ENCODE measurements at regions not wholly inside any gene's neighbourhood (a gene's known extent, or its start where the extent isn't known, plus 50 kb on each side); places are given as distances from the start of the nearest gene placed in this dataset.
"Not testable (repeated sequence)": the region's sequence is repeated elsewhere in the genome, so short reads cannot be mapped to it uniquely, and the experiment has no call there.

DNA sequence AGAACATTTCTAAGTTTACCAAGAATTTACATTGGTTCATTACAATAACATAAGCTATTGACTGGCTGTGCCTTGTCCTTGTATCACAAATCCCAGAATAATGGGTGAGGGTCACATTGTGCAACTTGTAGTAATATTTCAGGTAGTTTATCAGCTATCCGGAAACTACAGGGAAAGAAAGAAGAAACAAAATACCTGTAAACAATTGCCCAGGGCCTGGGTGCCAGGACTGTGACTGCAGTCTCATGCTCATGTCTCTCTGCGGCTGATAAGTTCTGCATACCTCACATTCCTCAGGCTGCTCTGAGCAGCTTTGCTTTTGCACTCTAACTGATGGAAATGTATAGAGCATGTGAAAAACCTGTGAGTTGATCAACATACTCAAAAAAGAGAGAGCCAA lies 131.8 kb upstream of the TRIM24 start:
- Histone ChIP-seq H3K79me2 (ENCODE audit: insufficient read depth, low read length) (no peaks in the 10 kb centered on the region), H3K27ac (ENCODE audit: low read depth, low read length) (no peak overlapping the region), H3K4me3 (replicated peaks in 1 of 2; ENCODE audit: low read depth in 1 of 2, low read length in 2 of 2) (no peak overlapping the region), H3K36me3 (ENCODE audit: control insufficient read depth in 1 of 2, insufficient read depth in 2 of 2, low read length in 2 of 2) (no peaks in the 10 kb centered on the region), H3K9me3 (ENCODE audit: control insufficient read depth in 1 of 2, insufficient read depth in 1 of 2, low read depth in 1 of 2, low read length in 2 of 2) (no peaks in the 10 kb centered on the region; a peak in 1 of 4 replicates), H3K4me2 (ENCODE audit: low read length) (no peak overlapping the region), H2AFZ (ENCODE audit: low read depth, low read length, poor library complexity, severe bottlenecking) (no peak overlapping the region), H4K20me1 (ENCODE audit: insufficient read depth) (no peaks in the 10 kb centered on the region), H3K9me2 (ENCODE audit: insufficient read depth) (no peaks in the 10 kb centered on the region), H3K4me1 (ENCODE audit: control insufficient read depth in 1 of 2, insufficient read depth in 2 of 2, low read length in 2 of 2) (no peaks in the 10 kb centered on the region), H3K27me3 (ENCODE audit: insufficient read depth, low read length) (no peaks in the 10 kb centered on the region), H3K9ac (ENCODE audit: low read length) (no peak overlapping the region)
- ChIA-PET POLR2A (no interaction called here), CTCF (no interaction called here), RAD21 (ENCODE audit: low non-redundant PET in 1 of 2, low total read pairs in 2 of 2, uncharacterized antibody in 2 of 2, unreplicated experiment in 2 of 2) (no interaction called here)
- intact Hi-C loops (cut with micrococcal nuclease), result no loop called here
- no TSS peak for BruUV-seq (replicated peaks)
- DNase-seq (ENCODE audit: low read depth, low spot score) (no peak), ATAC-seq (no peak)
- TF ChIP-seq, protein P1, sequence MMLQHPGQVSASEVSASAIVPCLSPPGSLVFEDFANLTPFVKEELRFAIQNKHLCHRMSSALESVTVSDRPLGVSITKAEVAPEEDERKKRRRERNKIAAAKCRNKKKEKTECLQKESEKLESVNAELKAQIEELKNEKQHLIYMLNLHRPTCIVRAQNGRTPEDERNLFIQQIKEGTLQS (IDR thresholded peaks at IDR 0.05), result no peak
- no peak for TF ChIP-seq CEBPB (IDR thresholded peaks at IDR 0.05; ENCODE audit: low read depth)

DNA sequence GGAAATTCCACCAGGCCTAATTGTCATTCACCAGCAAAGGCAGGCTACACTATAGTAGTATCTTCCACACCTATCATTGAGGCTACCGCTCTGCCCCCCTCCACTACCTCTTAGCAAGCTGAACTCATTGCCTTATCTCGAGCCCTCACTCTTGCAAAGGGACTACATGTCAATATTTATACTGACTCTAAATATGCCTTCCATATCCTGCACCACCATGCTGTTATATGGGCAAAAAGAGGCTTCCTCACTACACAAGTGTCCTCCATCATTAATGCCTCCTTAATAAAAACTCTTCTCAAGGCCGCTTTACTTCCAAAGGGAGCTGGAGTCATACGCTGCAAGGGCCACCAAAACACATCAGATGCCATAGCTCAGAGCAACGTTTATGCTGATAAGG lies 127.2 kb upstream of the TRIM24 start:
- RAD21 ChIA-PET (ENCODE audit: low non-redundant PET in 1 of 2, low total read pairs in 2 of 2, uncharacterized antibody in 2 of 2, unreplicated experiment in 2 of 2); H3K9me3 ChIP-seq (ENCODE audit: control insufficient read depth in 1 of 2, insufficient read depth in 1 of 2, low read depth in 1 of 2, low read length in 2 of 2); BruUV-seq (replicated peaks); H3K9ac ChIP-seq (ENCODE audit: low read length); H3K9me2 ChIP-seq (ENCODE audit: insufficient read depth); CTCF ChIA-PET; H3K27me3 ChIP-seq (ENCODE audit: insufficient read depth, low read length); H3K27ac ChIP-seq (ENCODE audit: low read depth, low read length); H3K36me3 ChIP-seq (ENCODE audit: control insufficient read depth in 1 of 2, insufficient read depth in 2 of 2, low read length in 2 of 2); intact Hi-C loops (cut with micrococcal nuclease); ATAC-seq; POLR2A ChIA-PET; H4K20me1 ChIP-seq (ENCODE audit: insufficient read depth); H3K4me3 ChIP-seq (replicated peaks in 1 of 2; ENCODE audit: low read depth in 1 of 2, low read length in 2 of 2); DNase-seq (ENCODE audit: low read depth, low spot score); H3K4me1 ChIP-seq (ENCODE audit: control insufficient read depth in 1 of 2, insufficient read depth in 2 of 2, low read length in 2 of 2); H3K4me2 ChIP-seq (ENCODE audit: low read length); H2AFZ ChIP-seq (ENCODE audit: low read depth, low read length, poor library complexity, severe bottlenecking); H3K79me2 ChIP-seq (ENCODE audit: insufficient read depth, low read length): not testable (repeated sequence)
- 0 out of 2 replicates have a peak, but pooled peaks have one; percentile 28 for TF ChIP-seq CBX3 (IDR thresholded peaks at IDR 0.05; ENCODE audit: low read depth)

DNA sequence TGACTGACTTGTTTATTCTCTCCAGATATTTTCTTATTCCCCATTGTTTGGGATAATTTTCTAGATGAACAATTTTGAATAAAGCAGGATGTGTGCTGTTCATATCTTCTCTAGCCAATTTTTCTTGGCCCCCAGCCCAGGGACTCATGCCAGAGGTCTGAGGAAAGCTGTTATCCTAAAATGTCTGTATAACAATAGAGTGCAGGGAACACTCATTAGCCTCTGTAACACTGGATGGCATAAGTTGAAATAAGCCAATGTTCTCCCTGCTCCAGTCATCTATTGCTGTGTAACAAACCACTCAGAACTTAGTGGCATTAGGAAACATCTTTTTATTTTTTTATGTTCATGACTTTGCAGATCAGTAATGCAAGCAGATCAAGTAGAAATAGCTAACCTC lies 121.7 kb upstream of the TRIM24 start:
- DNase-seq (ENCODE audit: low read depth, low spot score), result no peak
- H3K4me1 ChIP-seq (ENCODE audit: control insufficient read depth in 1 of 2, insufficient read depth in 2 of 2, low read length in 2 of 2), result no peaks in the 10 kb centered on the region
- no peak for ATAC-seq
- no peak overlapping the region for H2AFZ ChIP-seq (ENCODE audit: low read depth, low read length, poor library complexity, severe bottlenecking)
- no peak overlapping the region for H3K27ac ChIP-seq (ENCODE audit: low read depth, low read length)
- POLR2A ChIA-PET, result no interaction called here
- CTCF ChIA-PET, result no interaction called here
- H3K27me3 ChIP-seq (ENCODE audit: insufficient read depth, low read length), result no peaks in the 10 kb centered on the region
- H3K79me2 ChIP-seq (ENCODE audit: insufficient read depth, low read length), result no peaks in the 10 kb centered on the region
- no peaks in the 10 kb centered on the region for H4K20me1 ChIP-seq (ENCODE audit: insufficient read depth)
- no peaks in the 10 kb centered on the region for H3K36me3 ChIP-seq (ENCODE audit: control insufficient read depth in 1 of 2, insufficient read depth in 2 of 2, low read length in 2 of 2)
- intact Hi-C loops (cut with micrococcal nuclease), result no loop called here
- RAD21 ChIA-PET (ENCODE audit: low non-redundant PET in 1 of 2, low total read pairs in 2 of 2, uncharacterized antibody in 2 of 2, unreplicated experiment in 2 of 2), result no interaction called here
- BruUV-seq (replicated peaks), result no TSS peak
- no peak overlapping the region for H3K9ac ChIP-seq (ENCODE audit: low read length)
- peaks cover 0 to 12% of the 10 kb centered on the region in 2 experiments; a peak in 2 of 4 replicates for H3K9me3 ChIP-seq (ENCODE audit: control insufficient read depth in 1 of 2, insufficient read depth in 1 of 2, low read depth in 1 of 2, low read length in 2 of 2)
- no peak overlapping the region for H3K4me3 ChIP-seq (replicated peaks in 1 of 2; ENCODE audit: low read depth in 1 of 2, low read length in 2 of 2)
- no peaks in the 10 kb centered on the region for H3K9me2 ChIP-seq (ENCODE audit: insufficient read depth)
- H3K4me2 ChIP-seq (ENCODE audit: low read length), result no peak overlapping the region
- no peak for TF ChIP-seq YY1 (IDR thresholded peaks at IDR 0.05; ENCODE audit: extremely low read depth, insufficient replicate concordance, low read depth, low read length)
- no peak for TF ChIP-seq TCF7L2 (IDR thresholded peaks at IDR 0.05; ENCODE audit: borderline replicate concordance, extremely low read depth, insufficient read depth, insufficient read length)
- no peak for TF ChIP-seq ELF1 (IDR thresholded peaks at IDR 0.05; ENCODE audit: borderline replicate concordance, low read depth)
- TF ChIP-seq SP1 (IDR thresholded peaks at IDR 0.05; ENCODE audit: low read depth), result no peak
- TF ChIP-seq EZH2phosphoT487 (IDR thresholded peaks at IDR 0.05; ENCODE audit: borderline replicate concordance), result no peak
- no peak for TF ChIP-seq JUND (IDR thresholded peaks at IDR 0.05)
- TF ChIP-seq, protein P2, sequence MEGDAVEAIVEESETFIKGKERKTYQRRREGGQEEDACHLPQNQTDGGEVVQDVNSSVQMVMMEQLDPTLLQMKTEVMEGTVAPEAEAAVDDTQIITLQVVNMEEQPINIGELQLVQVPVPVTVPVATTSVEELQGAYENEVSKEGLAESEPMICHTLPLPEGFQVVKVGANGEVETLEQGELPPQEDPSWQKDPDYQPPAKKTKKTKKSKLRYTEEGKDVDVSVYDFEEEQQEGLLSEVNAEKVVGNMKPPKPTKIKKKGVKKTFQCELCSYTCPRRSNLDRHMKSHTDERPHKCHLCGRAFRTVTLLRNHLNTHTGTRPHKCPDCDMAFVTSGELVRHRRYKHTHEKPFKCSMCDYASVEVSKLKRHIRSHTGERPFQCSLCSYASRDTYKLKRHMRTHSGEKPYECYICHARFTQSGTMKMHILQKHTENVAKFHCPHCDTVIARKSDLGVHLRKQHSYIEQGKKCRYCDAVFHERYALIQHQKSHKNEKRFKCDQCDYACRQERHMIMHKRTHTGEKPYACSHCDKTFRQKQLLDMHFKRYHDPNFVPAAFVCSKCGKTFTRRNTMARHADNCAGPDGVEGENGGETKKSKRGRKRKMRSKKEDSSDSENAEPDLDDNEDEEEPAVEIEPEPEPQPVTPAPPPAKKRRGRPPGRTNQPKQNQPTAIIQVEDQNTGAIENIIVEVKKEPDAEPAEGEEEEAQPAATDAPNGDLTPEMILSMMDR (IDR thresholded peaks at IDR 0.05 in 2 of 3, conservative IDR thresholded peaks at IDR 0.05 in 1 of 3; ENCODE audit: borderline replicate concordance in 1 of 3, insufficient read depth in 1 of 3, low read depth in 2 of 3, low read length in 2 of 3), result no peak

Data from HCT116 (cell line).